ENCODE measurements at regions not wholly inside any gene's neighbourhood (a gene's known extent, or its start where the extent isn't known, plus 50 kb on each side); places are given as distances from the start of the nearest gene placed in this dataset.

DNA sequence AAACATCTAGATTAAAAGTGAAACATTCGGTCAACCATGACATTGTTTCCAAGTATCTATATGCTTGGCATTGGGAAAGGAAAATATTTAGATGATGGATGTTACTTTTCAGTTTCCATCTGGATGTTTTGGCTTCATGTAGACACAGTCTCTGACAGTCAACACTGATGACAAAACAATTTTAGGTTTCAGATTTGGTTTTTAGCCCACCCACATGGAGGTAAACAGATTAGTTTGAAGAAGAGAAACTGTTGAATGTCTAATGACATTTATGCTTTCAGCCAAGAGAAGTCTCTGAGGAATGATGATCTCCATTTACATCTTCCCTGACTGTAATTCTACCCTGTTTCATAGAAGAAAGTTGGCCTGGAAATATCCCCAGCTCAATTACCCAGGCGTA lies 379.1 kb downstream of the SLITRK6 start:
- TF ChIP-seq JUN (CRISPR knock-in tag; IDR thresholded peaks at IDR 0.05) (no peak), ZNF423 (CRISPR knock-in tag; IDR thresholded peaks at IDR 0.05) (no peak), ESRRA (CRISPR knock-in tag; IDR thresholded peaks at IDR 0.05; ENCODE audit: borderline replicate concordance) (no peak), FOXK1 (CRISPR knock-in tag; IDR thresholded peaks at IDR 0.05) (no peak)
- TF ChIP-seq, protein P1, sequence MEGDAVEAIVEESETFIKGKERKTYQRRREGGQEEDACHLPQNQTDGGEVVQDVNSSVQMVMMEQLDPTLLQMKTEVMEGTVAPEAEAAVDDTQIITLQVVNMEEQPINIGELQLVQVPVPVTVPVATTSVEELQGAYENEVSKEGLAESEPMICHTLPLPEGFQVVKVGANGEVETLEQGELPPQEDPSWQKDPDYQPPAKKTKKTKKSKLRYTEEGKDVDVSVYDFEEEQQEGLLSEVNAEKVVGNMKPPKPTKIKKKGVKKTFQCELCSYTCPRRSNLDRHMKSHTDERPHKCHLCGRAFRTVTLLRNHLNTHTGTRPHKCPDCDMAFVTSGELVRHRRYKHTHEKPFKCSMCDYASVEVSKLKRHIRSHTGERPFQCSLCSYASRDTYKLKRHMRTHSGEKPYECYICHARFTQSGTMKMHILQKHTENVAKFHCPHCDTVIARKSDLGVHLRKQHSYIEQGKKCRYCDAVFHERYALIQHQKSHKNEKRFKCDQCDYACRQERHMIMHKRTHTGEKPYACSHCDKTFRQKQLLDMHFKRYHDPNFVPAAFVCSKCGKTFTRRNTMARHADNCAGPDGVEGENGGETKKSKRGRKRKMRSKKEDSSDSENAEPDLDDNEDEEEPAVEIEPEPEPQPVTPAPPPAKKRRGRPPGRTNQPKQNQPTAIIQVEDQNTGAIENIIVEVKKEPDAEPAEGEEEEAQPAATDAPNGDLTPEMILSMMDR (IDR thresholded peaks at IDR 0.05), result no peak
- TF ChIP-seq, protein P2, sequence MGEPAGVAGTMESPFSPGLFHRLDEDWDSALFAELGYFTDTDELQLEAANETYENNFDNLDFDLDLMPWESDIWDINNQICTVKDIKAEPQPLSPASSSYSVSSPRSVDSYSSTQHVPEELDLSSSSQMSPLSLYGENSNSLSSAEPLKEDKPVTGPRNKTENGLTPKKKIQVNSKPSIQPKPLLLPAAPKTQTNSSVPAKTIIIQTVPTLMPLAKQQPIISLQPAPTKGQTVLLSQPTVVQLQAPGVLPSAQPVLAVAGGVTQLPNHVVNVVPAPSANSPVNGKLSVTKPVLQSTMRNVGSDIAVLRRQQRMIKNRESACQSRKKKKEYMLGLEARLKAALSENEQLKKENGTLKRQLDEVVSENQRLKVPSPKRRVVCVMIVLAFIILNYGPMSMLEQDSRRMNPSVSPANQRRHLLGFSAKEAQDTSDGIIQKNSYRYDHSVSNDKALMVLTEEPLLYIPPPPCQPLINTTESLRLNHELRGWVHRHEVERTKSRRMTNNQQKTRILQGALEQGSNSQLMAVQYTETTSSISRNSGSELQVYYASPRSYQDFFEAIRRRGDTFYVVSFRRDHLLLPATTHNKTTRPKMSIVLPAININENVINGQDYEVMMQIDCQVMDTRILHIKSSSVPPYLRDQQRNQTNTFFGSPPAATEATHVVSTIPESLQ (CRISPR knock-in tag; IDR thresholded peaks at IDR 0.05), result no peak
- TF ChIP-seq, protein P3, sequence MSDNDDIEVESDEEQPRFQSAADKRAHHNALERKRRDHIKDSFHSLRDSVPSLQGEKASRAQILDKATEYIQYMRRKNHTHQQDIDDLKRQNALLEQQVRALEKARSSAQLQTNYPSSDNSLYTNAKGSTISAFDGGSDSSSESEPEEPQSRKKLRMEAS (CRISPR knock-in tag; IDR thresholded peaks at IDR 0.05), result no peak
- TF ChIP-seq, protein P4, sequence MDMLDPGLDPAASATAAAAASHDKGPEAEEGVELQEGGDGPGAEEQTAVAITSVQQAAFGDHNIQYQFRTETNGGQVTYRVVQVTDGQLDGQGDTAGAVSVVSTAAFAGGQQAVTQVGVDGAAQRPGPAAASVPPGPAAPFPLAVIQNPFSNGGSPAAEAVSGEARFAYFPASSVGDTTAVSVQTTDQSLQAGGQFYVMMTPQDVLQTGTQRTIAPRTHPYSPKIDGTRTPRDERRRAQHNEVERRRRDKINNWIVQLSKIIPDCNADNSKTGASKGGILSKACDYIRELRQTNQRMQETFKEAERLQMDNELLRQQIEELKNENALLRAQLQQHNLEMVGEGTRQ (CRISPR knock-in tag; IDR thresholded peaks at IDR 0.05), result no peak
- TF ChIP-seq, protein P5, sequence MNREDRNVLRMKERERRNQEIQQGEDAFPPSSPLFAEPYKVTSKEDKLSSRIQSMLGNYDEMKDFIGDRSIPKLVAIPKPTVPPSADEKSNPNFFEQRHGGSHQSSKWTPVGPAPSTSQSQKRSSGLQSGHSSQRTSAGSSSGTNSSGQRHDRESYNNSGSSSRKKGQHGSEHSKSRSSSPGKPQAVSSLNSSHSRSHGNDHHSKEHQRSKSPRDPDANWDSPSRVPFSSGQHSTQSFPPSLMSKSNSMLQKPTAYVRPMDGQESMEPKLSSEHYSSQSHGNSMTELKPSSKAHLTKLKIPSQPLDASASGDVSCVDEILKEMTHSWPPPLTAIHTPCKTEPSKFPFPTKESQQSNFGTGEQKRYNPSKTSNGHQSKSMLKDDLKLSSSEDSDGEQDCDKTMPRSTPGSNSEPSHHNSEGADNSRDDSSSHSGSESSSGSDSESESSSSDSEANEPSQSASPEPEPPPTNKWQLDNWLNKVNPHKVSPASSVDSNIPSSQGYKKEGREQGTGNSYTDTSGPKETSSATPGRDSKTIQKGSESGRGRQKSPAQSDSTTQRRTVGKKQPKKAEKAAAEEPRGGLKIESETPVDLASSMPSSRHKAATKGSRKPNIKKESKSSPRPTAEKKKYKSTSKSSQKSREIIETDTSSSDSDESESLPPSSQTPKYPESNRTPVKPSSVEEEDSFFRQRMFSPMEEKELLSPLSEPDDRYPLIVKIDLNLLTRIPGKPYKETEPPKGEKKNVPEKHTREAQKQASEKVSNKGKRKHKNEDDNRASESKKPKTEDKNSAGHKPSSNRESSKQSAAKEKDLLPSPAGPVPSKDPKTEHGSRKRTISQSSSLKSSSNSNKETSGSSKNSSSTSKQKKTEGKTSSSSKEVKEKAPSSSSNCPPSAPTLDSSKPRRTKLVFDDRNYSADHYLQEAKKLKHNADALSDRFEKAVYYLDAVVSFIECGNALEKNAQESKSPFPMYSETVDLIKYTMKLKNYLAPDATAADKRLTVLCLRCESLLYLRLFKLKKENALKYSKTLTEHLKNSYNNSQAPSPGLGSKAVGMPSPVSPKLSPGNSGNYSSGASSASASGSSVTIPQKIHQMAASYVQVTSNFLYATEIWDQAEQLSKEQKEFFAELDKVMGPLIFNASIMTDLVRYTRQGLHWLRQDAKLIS (CRISPR knock-in tag; IDR thresholded peaks at IDR 0.05; ENCODE audit: borderline replicate concordance), result no peak
- TF ChIP-seq, protein P6, sequence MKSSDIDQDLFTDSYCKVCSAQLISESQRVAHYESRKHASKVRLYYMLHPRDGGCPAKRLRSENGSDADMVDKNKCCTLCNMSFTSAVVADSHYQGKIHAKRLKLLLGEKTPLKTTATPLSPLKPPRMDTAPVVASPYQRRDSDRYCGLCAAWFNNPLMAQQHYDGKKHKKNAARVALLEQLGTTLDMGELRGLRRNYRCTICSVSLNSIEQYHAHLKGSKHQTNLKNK (CRISPR knock-in tag; IDR thresholded peaks at IDR 0.05), result no peak
